Gastroesophageal sphincter (tissue), 4 donors: ENCODE measurements at regions not wholly inside any gene's neighbourhood (a gene's known extent, or its start where the extent isn't known, plus 50 kb on each side); places are given as distances from the start of the nearest gene placed in this dataset.

Experiments used
- ATAC-seq: fragments of 150-250 bp; one replicate; pipeline ENCODE4 v1.9.1; 2016; ENCODE audit warnings: mild to moderate bottlenecking, moderate library complexity
- H3K27ac ChIP-seq, 4 donors: fragments of 200-600 bp; sonication (generic) in 3 of 4; 1 replicate in 3 of 4; 2 replicates in 1 of 4; pipeline ENCODE4 v1.5.1; 2016 to 2019
- H3K27me3 ChIP-seq: fragments of 200-600 bp; sonication (generic); one replicate; pipeline ENCODE4 v1.5.1; 2019
- H3K36me3 ChIP-seq, 2 donors: fragments of 200-600 bp; sonication (generic); one replicate each; pipeline ENCODE4 v1.5.1; 2019; ENCODE audit warnings: control low read depth in 1 of 2
- H3K4me1 ChIP-seq, 3 donors: fragments of 200-600 bp; sonication (generic); 1 replicate in 2 of 3; 2 replicates in 1 of 3; pipeline ENCODE4 v1.5.1; 2016 to 2019; ENCODE audit warnings: control low read depth in 2 of 3
- H3K4me3 ChIP-seq, 2 donors: fragments of 200-600 bp; sonication (generic); one replicate each; pipeline ENCODE4 v1.5.1; 2019; ENCODE audit warnings: mild to moderate bottlenecking in 1 of 2, moderate library complexity in 1 of 2
- H3K9me3 ChIP-seq, 3 donors: fragments of 200-600 bp; sonication (generic); one replicate each; pipeline ENCODE4 v1.5.1; 2017 to 2019; ENCODE audit warnings: control low read depth in 2 of 3
- EP300 ChIP-seq: sonication (generic); formaldehyde crosslinking; IDR thresholded peaks from one replicate; pipeline ENCODE4 v1.6.1; 2017; ENCODE audit warnings: antibody characterized with exemption, mild to moderate bottlenecking
- POLR2A ChIP-seq, 2 donors: fragments of 450-650 bp; IDR thresholded peaks; one replicate each; pipeline ENCODE4 v1.6.1; 2017; ENCODE audit warnings: antibody characterized with exemption in 2 of 2, mild to moderate bottlenecking in 2 of 2, moderate library complexity in 1 of 2
- POLR2AphosphoS5 ChIP-seq: sonication (generic); formaldehyde crosslinking; IDR thresholded peaks from one replicate; pipeline ENCODE4 v1.6.1; 2017; ENCODE audit warnings: antibody characterized with exemption
- WGBS, 2 donors: methylation state at CpG; one replicate each; pipeline ENCODE4 v1.1.5; 2018; ENCODE audit warnings: low coverage in 1 of 2; 5-methylcytosine and 5-hydroxymethylcytosine counted together
- TF ChIP-seq, protein P1 (sequence below), 4 experiments: fragments of 200-600 bp in 2 of 4; fragments of 450-650 bp in 2 of 4; sonication (generic) in 1 of 4; IDR thresholded peaks; one replicate each; pipeline ENCODE4 v1.5.1; 2017 to 2019; ENCODE audit warnings: antibody characterized with exemption in 4 of 4, mild to moderate bottlenecking in 2 of 4, moderate library complexity in 2 of 4

DNA sequence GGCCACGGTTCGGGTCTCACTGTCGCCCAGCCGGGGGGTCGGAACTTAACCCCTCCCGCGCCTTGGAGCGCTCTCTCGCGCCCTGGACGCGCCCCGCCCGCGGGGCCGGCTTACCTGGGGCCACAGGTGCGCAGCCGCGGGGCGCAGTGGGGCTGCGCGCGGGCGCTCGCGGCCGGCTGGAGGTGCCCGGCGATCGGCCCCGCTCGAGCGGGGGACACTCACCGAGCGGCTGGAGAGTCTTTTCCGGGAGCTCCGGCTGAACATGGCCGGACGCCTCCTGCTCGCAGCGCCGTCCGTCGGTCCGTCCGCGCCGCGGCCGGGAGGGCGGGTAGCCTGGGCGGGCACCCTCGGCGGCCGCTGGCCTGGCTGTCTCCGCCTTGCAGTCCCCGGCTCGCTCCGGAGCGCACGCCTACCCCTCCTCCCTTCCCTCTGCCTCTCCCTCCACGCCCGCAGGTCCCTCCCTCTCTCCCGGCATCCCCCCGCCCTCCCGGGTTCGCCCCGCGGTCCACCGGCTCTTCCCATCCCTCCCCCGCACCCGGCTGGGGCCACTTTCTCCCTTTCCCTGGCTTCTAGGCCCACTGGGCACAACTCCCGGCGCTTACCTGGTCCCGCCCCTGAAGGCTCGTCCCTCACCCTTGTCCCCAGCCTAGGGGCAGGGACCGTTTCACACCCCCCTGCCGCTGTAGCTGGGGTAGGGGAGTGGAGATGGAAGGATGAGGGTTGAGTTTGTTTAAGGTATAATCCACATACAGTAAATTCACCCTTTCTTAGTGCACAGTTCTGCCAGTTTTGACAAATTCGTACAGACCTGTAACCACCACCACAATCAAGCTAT, 220.1 kb upstream of the PRICKLE2 start:
- Histone ChIP-seq H3K36me3 (no peaks in the 10 kb centered on the region), H3K27me3 (peaks cover 54% of the 10 kb centered on the region), H3K9me3 (no peaks in the 10 kb centered on the region), H3K4me3 (peak overlapping the region; percentile 3 to 60), H3K4me1 (peaks cover 0 to 25% (median 8%) of the 10 kb centered on the region in 3 donors), H3K27ac (peak overlapping the region in 1 of 4 donors; percentile 5)
- 4% methylated on average over 30 of the region's 79 CpGs; no CpG with 5 or more reads in 1 of the 2 donors for WGBS, 2 donors
- TF ChIP-seq, protein P1, sequence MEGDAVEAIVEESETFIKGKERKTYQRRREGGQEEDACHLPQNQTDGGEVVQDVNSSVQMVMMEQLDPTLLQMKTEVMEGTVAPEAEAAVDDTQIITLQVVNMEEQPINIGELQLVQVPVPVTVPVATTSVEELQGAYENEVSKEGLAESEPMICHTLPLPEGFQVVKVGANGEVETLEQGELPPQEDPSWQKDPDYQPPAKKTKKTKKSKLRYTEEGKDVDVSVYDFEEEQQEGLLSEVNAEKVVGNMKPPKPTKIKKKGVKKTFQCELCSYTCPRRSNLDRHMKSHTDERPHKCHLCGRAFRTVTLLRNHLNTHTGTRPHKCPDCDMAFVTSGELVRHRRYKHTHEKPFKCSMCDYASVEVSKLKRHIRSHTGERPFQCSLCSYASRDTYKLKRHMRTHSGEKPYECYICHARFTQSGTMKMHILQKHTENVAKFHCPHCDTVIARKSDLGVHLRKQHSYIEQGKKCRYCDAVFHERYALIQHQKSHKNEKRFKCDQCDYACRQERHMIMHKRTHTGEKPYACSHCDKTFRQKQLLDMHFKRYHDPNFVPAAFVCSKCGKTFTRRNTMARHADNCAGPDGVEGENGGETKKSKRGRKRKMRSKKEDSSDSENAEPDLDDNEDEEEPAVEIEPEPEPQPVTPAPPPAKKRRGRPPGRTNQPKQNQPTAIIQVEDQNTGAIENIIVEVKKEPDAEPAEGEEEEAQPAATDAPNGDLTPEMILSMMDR (IDR thresholded peaks at IDR 0.05) = no peak
- no peak for TF ChIP-seq POLR2AphosphoS5
- no peak for TF ChIP-seq POLR2A (IDR thresholded peaks at IDR 0.05)
- TF ChIP-seq EP300 = no peak
- ATAC-seq = peak; percentile 20

DNA sequence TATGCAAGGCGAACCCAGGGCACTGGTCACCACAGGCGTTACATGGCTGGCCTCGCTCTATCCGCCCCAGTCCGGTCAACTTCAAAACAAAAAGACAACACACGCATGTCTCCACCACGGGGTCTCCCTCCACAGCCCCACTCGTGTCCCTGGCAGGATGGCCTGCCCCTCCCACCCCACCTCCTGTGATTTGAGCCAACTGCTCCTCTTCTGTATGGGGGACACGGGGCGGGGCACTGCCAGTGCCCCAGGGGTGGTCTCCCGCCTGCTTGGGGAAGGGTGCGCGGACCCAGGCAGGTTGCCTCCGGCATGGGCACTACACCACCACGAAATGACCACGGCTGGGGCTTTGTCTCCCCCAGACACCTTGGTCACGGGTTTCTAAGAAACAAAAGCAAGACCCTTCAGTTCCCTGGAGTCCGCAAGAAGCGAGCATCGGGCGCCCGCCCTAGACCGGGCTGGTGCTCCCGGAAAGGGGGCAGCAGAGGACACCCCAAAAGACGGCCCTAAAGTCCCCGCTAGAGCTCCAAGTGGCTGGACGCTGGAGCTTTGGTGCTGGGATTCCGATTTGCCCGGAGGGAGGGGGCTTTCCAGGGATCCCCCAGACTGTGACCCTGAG, 219.3 kb upstream of the PRICKLE2 start:
- H3K4me1 ChIP-seq = peaks cover 0 to 29% (median 9%) of the 10 kb centered on the region in 3 donors
- H3K4me3 ChIP-seq = peak overlapping the region; percentile 3 to 60
- peak; percentile 11 for ATAC-seq
- WGBS, 2 donors = 19 to 30% methylated on average over 3 to 6 of the region's 29 CpGs
- no peak overlapping the region for H3K27ac ChIP-seq
- peaks cover 58% of the 10 kb centered on the region for H3K27me3 ChIP-seq
- TF ChIP-seq, protein P1 (IDR thresholded peaks at IDR 0.05) = no peak
- no peak for TF ChIP-seq POLR2A (IDR thresholded peaks at IDR 0.05)
- TF ChIP-seq POLR2AphosphoS5 = no peak
- no peak for TF ChIP-seq EP300
- H3K9me3 ChIP-seq = no peaks in the 10 kb centered on the region
- H3K36me3 ChIP-seq = no peaks in the 10 kb centered on the region

DNA sequence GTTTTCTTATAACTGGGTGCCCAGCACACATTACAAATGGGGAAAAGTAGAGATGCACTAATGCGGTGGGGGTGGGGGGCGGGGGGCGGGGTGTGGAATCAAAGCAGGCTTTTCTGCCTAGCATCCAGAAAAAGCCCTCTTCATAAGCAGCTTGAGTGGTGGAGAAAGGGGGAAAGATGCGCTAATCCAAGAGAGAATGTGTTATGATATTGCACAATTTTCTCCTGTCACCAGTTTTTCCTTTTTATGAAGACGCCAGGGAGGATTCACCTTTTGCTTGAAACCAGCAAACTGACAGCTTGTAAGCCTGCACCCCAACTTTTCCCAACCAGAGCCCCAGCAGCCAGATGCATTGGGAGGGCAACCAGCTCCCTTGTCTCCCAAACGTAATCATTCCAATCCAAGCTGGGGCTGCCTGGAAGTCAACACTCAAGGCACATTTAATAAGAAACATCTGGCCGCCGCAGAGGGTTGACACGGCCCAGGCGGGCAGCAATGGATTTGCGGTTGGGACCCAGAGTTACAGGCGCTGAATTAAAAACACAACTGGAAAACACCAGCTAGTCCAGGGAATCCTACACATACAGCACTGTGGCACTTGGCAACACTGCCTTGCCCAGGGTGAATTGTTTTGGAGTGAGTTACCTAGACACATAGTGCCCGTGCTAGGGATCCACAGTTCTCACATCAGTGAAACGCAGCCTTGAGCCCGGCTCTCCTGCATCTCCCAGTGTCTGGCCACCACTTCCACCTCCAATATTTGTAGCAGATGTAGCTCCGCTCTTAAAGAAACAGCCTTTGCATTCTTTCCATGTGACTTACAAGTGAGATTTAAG, 218.5 kb upstream of the PRICKLE2 start:
- H3K36me3 ChIP-seq = no peaks in the 10 kb centered on the region
- ATAC-seq = no peak
- 38 to 41% methylated on average over 11 to 15 of the region's 16 CpGs for WGBS, 2 donors
- peaks cover 0 to 29% (median 9%) of the 10 kb centered on the region in 3 donors for H3K4me1 ChIP-seq
- H3K9me3 ChIP-seq = no peaks in the 10 kb centered on the region
- TF ChIP-seq EP300 (no peak), POLR2AphosphoS5 (no peak), POLR2A (IDR thresholded peaks at IDR 0.05) (no peak)
- TF ChIP-seq, protein P1 (IDR thresholded peaks at IDR 0.05) = no peak
- H3K4me3 ChIP-seq = peak overlapping the region in 1 of 2 donors; percentile 60
- H3K27me3 ChIP-seq = peaks cover 58% of the 10 kb centered on the region
- H3K27ac ChIP-seq = no peak overlapping the region

DNA sequence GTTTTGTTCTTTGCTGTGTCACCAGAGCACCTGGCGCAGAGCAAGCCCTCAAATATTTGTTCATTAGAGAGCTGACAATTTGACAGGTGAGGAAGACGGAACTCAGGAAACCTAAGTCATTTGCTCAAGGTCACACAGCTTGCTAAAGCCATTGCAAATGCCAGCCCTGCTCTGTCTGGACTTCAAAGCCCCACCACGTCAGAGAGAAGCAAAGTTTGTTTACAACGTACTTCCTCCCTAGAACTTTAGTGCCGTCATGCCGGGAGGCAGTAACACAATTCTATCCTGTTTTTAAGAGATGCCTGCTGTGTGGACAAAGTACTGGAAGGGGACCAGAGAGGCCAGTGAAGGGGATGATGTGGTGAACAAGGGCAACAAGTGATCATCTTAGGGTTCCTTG, 216.6 kb upstream of the PRICKLE2 start:
- WGBS, 2 donors = 63 to 93% methylated on average over 2 to 6 of the region's 6 CpGs
- H3K36me3 ChIP-seq = no peaks in the 10 kb centered on the region
- TF ChIP-seq EP300 = no peak
- TF ChIP-seq, protein P1 (IDR thresholded peaks at IDR 0.05) = no peak
- no peak for TF ChIP-seq POLR2A (IDR thresholded peaks at IDR 0.05)
- no peak for TF ChIP-seq POLR2AphosphoS5
- H3K27me3 ChIP-seq = peaks cover 58% of the 10 kb centered on the region
- H3K4me3 ChIP-seq = no peak overlapping the region
- no peaks in the 10 kb centered on the region for H3K9me3 ChIP-seq
- no peak overlapping the region for H3K27ac ChIP-seq
- peaks cover 0 to 29% (median 9%) of the 10 kb centered on the region in 3 donors for H3K4me1 ChIP-seq
- ATAC-seq = no peak
